HG03025 (cell line): ENCODE measurements at regions not wholly inside any gene's neighbourhood (a gene's known extent, or its start where the extent isn't known, plus 50 kb on each side); places are given as distances from the start of the nearest gene placed in this dataset.

Experiments
- ATAC-seq: cut with Tn5 transposase; IDR thresholded peaks from one replicate; pipeline ENCODE4 v1.9.1; 2021; ENCODE audit warnings: mild to moderate bottlenecking, moderate library complexity; ENCODE audit not compliant: unreplicated experiment, low FRiP score

DNA sequence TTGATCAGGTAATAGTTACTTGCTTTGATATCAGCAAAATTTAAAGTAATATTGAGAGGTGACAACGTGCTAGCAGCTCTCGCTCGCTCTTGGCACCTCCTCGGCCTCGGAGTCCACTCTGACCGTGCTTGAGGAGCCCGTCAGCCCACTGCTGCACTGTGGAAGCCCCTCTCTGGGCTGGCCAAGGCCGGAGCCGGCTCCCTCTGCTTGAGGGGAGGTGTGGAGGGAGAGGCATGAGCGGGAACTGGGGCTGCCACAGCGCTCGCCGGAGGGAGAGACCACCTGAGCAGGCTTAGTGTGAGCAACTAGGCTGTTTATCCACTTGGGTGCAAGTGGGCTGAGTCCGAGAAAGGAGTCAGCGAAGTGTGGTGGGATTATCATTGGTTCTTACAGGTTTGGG, 455.7 kb upstream of the PCDH7 start:
- no peak for ATAC-seq

DNA sequence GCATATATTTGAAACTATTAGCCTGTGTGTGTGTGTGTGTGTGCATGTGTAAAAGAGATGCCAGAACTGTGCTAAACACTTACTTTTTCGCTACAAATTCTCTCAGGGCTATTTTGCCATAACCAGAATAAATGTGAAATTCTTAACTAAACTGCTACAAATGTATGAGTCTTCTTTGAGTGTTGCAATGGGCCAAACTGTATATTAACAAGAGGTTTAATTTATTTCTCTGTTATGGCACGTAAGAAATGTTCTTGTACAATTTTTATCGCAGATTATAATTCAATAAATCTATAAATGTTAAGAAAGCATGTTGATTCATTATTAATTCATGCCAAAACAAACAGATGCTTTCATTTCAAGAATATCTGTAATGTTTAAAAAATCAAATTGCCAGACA, 454.5 kb upstream of the PCDH7 start:
- ATAC-seq = no peak

DNA sequence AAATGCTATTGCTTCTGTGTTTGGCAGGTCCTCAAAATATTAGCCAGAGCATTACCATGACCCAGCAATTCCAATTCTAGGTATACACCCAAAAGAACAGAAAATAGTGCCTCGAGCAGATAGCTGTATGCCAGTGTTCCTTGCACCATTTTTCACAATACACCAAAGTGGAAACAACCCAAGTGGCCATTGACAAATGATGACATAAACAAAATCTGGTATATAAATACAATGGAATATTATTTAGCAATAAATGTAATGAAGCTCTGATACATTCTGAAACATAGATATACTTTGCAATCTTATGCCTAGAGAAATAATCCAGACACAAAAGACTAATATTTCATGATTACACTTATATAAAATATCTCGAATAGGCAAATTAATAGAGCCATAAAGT, 451.8 kb upstream of the PCDH7 start:
- no peak for ATAC-seq

DNA sequence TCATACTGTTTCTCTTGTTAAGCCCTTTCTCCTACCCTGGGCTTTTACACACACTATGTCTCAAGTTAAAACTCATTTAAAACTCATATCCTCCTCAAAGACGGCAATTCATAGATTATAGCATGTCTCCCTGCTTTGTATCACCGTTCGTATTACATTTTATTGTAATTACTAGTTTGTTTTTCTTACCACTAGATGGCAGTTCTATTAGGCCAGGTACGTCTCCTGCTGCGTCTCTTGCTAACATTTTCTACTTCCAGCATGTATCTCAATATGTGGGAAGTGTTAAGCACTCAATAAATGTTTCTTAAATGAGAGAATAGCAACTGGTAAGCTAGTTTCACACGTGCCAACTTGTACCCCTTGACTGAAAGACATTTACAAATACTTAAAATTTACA, 450.3 kb upstream of the PCDH7 start:
- no peak for ATAC-seq

DNA sequence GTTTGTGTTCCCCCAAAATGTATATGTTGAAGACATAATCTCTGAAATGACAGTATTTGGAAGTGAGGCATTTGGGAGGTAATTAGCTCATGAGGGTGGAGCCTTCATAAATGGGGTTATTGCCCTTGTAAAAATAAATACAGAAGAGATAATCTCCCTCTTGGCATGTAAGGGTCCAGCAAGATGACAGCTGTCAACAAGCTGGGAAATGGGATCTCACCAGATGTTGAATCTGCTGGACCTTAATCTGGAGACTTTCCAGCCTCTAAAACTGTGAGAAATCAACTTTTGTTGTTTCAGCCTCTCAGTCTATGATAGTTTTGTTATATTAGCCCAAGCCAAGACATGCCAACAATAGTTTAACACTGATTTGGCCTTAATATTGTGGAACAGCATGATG, 438.2 kb upstream of the PCDH7 start:
- no peak for ATAC-seq

DNA sequence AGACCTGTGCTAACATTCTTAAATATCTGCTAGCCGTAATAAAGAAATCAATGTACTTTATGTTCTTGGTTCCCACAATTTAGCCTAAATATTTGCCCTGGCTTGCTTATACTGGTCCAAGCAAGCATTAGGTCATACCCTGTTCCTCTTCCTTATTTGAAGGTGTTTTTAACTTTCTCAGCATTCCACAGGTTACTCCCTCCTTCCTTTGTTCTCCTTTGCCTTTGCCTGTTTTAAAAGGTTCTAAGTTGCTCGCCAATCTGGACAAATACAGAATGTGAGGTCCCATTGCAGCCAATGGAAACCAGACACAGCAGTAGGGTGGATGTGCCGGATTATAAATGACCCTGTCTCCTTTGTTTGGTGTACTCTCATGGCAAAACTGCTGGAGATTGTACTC, 436.8 kb upstream of the PCDH7 start:
- ATAC-seq = no peak

DNA sequence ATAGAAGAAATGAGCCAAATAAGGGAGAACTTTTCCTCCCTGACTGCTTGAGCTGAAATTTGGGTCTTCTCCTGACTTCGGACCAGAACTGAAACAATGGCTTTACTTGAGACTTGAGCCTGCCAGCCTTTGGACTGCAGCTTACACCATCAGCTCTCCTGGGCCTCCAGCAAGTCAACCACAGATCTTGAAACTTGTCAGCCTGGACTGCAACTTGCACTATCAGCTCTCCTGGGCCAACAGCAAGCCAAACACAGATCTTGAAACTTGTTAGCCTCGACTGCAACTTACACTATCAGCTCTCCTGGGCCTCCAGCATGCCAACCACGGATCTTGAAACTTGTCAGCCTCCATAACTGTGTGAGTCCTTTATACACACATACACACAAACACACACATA, 425.9 kb upstream of the PCDH7 start:
- ATAC-seq = no peak

DNA sequence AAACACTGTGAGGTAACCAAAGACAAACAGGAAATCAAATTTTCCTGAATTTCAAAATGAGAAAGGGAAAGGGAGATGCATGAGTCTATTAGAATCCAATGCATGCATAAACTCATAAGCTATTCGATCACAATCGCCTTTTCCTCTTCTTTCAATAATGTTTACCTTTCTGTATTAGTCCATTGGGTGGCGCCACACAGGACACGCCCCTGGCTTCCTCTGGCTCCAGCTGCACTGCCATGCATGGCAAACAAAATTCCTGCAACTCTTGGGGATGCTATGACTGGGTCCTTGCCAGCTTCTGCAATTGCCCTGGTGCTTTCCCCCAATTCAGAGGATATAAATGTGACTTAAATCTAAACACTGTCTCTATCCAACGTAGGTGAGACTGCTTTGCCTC, 424.5 kb upstream of the PCDH7 start:
- ATAC-seq = no peak

DNA sequence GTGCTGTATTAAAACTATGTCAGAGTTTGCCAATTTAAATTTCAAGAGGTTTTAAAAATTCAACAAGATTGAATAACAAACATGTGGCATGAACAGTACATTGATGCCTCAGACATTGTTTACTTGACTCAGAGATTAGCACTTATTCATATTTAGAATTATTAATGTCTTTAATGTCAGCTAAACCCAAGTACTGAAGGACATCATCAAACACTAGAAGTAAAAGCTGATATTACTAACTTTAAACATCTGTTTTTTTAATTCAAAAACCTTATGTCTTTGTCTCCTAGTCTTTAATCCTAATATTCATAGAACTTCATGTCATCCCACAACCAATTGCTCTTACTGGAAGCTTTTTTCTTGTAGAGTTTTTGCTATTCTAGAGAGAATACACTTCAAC, 406.2 kb upstream of the PCDH7 start:
- ATAC-seq = no peak

DNA sequence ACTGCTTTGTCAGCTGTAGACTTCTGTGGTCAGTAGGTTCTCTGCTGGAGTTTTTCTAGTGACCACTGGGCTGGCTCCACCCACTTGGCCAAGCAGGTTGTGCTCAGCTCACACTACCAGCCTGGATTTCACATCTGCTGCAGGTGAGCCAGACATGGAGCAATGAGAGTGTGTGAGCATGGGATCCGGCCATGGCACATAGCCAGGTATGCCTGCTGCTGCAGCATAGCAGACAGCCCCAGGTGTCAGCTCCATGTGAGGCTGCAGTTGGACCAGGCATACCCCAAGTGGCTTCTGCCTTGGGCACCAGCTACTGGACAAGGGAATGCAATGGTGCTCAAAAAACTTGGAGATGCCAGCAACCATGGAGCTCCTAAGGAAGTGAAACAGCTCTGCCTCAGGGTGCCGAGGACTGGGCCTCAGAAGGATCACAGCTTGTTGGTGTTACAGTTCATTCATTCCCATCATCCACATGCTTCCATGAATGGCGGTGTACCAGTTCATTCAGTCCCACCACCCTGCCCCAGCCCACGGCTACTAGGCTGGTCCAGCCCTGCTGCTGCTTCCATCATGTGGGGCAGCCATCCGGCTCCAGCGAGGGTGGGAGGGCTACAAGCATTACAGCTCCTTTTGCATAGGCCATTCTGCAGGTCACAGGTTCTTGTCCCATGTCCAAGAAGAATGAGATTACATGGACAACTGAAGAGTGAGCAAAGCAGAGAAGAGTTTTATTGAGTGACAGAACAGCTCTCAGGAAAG, 389.1 kb upstream of the PCDH7 start:
- no peak for ATAC-seq

DNA sequence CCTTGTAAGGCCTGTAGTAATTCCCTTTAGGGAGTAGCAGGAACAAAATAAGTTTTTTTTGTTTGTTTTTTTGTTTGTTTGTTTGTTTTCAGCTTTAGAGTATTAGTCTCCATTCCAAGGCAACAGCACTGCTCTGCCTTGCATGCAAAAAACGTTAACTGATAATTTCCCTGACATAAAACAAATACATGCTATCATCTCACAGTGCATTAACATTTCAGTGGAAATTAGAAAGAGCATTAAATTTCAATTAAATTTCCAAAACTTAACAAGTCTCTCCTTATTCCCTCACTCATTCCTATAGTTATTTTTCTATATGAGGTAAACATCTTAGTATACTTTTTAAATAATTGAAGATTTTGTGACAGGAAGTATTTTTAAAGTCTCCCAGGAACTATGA, 378.4 kb upstream of the PCDH7 start:
- no peak for ATAC-seq

DNA sequence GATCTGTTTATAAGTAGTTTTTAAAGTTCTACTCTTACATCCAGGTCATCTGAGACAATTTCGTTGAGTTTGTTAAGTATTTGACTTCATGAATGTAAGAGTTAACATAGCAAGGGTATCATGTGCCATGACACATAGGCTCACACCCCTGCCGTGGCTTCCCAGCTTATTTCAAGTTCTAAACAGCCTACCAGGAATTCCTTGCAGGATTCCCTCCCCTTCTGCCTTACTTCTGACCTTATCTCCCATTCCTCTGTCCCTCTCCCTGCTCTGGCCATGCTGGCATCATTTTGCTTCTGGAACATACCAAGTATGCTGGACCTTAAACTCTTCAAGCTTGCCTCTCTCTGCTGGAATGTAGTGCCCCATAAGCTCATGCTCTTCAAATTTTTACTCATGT, 369.9 kb upstream of the PCDH7 start:
- ATAC-seq = no peak

DNA sequence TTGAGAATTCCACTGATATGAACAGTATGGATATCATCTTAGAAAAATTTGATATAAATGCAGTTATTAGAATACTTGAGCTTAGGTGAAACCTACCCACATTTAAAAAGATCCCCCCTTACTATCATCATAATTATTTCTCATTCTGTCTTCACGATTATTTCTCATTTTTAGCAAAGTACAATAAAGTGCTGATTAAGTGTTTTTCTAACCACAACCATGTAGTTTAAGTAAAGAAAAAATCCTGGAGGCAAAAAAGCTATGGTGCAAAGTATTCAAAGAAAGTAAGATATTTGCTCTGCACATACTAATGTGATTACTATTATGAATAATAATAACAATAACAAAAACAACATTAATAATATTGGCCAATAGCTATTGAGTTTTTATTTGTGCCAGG, 365.6 kb upstream of the PCDH7 start:
- ATAC-seq = no peak

DNA sequence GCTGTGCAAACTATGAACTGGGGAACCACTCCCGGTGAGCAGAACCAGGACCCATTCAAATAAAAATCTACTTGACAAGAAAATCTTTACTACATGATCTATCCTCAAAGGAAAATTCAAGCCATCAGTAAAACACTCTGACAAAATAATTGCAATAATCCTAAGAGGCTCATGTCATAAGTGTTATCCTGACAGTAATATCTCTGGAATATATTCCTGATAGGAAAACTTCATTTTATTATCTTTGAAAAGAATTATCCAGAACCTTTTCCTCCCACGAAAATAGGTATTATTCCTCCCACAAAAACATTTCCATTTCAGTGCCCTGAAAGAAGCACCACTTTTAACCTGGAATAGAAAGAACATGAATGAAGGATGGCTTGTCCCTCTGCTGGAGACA, 357.7 kb upstream of the PCDH7 start:
- no peak for ATAC-seq

DNA sequence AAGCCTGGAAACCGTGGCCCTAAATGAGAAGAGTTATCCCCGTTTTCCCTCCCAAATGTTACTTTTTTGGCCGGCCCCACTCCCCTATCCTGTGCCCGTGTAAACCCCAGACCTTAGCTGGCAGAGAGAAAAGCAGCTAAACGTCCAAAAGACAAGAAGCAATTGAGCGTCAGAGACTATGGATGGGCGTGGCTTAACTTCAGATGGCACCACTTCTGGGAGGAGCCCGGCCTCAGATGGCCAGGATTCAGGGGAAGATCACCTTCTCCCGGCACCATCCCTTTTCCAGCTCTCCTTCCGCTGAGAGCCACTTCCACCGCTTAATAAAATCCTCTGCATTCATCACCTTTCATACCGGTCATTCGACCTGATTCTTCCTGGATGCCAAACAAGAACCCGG, 350.1 kb upstream of the PCDH7 start:
- no peak for ATAC-seq

DNA sequence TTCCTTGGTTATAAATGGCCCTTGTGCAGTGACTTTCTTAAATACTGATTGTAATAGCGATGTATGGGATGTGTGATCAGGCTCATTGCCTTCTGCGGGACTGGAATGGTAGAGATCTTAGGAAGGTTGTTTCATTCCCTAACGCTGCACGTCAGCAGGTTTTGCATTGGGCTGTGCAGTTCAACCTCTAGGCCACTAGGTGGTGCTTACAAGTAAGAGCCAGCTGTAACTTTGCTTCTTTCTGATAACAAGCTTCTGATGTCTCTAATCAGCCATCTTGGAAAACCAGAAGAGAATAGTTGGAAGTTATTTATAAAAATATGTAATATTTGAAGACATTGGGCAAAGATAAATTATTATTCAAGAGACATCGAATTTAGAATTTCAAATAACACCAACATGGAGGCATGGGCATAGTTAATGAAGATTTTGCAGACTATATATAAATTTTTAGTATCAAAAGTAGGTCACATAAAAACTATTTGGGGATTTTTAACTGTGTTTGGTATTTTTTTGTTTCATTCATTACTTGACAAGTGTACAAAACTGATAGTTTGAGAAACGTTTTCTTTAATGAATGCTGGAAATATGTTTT, 339.7 kb upstream of the PCDH7 start:
- peak; percentile 96 for ATAC-seq

DNA sequence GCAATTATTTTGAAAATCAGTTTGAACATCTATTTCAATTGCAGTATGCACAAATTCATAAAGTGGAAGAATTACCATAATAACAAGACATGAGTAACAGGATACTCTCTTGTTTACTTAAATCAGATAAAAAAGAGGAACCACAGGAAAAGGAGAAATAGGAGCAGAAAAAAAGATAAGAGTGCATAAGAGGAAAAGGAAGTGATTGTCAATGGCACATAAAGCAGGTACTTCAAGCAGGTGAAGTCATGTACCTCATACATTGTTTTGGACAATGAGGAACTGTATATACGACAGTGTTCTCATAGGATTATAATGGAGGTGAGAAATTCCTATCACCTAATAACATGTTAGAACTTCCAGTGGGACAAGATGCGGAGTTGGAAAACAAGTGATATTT, 334.5 kb upstream of the PCDH7 start:
- ATAC-seq = no peak

DNA sequence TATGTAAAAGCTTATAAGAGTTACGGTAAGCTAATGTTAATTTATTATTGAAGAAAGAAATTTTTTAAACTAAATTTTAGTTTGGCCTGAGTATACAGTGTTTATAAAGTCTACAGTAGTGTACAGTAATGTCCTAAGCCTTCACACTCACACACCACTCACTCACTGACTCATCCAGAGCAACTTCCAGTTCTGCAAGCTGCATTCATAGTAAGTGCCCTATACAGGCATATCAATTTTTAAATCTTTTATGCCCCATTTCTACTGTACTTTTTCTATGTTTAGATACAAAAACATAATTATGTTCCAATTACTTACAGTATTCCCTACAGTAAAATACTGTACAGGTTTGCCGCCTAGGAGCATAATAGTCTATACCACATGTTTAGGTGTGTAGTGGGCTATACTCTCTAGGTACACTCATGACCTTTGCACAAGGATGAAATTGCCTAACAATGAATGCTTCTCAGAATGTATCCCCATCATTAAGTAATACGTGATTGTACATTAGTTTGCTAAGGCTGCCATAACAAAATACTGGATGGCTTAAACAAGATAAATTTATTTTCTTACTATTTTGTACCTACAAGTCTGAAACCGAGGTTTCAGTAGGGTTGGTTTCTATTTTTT, 333.8 kb upstream of the PCDH7 start:
- ATAC-seq = no peak

DNA sequence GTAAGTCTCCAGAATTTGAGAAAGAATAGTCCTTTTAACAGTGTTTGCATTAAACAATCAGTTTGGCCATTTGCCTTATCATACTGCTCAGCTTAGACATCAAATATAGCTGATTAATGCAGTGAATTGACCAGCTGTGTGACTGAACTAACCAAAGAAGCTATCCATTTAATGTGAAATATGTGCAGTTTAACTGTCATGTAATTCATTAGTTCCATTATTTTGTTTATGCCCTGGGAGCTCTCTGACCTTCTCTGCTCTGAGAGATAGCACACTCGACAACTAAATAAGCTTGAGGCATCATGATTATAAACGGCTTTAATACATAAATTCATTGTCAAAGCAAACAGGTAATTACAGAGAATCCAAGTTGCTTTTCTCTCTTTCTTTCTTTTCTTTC, 324.3 kb upstream of the PCDH7 start:
- ATAC-seq = no peak

DNA sequence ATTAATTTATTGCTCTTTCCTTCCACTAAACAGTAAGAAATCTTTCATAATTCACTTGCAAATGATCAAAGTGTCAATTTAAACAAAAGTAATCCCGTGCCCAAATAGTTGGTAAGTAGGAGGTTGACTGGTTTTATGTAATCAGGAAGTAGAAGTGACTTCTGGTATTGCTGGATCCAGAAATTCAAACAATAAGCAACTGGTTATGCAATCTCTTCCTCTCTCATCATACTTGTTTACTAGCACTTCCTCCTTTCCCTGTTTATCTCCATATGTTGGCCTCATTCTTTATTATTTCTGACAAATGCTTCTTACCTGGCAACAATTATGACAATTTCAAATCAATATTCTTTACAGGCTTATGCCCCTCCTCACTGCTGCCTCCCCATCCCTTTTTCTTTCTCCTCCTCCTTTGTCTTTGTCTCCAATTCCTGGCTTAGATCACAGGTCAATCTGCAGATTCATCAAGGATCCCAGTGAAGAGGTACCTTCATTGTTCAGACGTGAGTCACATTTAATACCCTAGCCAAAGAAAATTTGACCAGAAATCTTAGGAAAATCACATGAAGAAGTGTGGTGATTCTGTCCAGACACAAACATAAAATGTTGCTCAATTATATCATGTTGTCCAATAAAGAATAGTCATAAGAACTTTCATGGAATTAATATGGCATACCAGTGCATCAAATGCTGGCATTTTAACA, 323.2 kb upstream of the PCDH7 start:
- no peak for ATAC-seq

DNA sequence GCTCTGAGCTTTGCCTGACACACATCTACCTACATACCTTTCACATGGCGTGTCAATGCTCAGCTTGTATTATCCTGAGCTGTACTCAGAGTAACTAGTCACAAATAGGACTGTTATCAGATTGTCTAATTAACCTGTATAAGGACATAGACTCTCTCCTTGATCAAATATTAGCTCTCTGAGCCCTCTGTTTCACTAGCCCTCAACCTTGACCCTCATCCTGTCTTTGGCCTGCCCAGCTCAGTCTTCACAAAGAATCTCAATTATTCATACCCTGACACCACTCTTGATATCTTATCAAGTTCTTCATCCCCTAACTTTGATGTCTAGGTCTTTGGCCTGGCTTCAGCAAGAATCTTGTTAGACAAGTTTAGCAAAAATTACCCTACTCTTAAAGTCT, 320.7 kb upstream of the PCDH7 start:
- ATAC-seq = no peak

DNA sequence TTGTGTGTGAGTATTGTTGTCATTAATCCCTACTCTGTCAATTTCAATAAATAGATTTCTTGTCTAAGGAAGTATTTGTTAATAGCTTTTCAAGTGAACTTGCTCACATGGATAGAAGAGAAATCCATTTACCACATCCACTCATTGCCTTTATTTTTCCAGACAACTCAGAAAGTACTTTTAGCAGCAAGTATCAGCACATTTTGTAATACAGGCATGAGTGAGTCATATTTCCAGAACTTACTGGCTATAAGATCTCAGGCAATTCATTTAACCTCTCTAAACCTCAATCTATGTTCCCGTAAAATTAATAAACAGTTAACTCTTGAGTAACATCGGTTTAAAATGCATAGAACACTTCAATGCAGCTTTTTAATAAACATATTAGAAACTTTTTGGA, 317.9 kb upstream of the PCDH7 start:
- ATAC-seq = no peak
